Osteoblast (primary cell): ENCODE measurements at regions not wholly inside any gene's neighbourhood (a gene's known extent, or its start where the extent isn't known, plus 50 kb on each side); places are given as distances from the start of the nearest gene placed in this dataset.
A peak's percentile ranks its signal among the peaks of the same experiment; 100 is the strongest.

ENCODE experiments used
- DNase-seq: peaks from one replicate; pipeline ENCODE4 v3.0.0; 2011; ENCODE audit warnings: low spot score, mixed read lengths; ENCODE audit not compliant: insufficient read length; ENCODE audit errors: missing footprints
- H2AFZ ChIP-seq: 2 replicates; pipeline ENCODE4 v1.6.0; 2011; ENCODE audit warnings: mild to moderate bottlenecking, low read length
- H3K27ac ChIP-seq: 2 replicates; pipeline ENCODE4 v1.5.1; 2011; ENCODE audit warnings: mild to moderate bottlenecking, low read depth, low read length, moderate library complexity
- H3K27me3 ChIP-seq: 2 replicates; pipeline ENCODE4 v1.6.0; 2012; ENCODE audit warnings: mild to moderate bottlenecking, control low read depth, inconsistent platforms, low read length, moderate library complexity; ENCODE audit not compliant: insufficient read depth
- H3K36me3 ChIP-seq: 2 replicates; pipeline ENCODE4 v1.5.1; 2011; ENCODE audit warnings: mild to moderate bottlenecking, low read length, control low read depth, moderate library complexity; ENCODE audit not compliant: insufficient read depth
- H3K4me1 ChIP-seq: 2 replicates; pipeline ENCODE4 v1.5.1; 2011; ENCODE audit warnings: mild to moderate bottlenecking, low read length, control low read depth, moderate library complexity; ENCODE audit not compliant: insufficient read depth
- H3K4me2 ChIP-seq: 2 replicates; pipeline ENCODE4 v1.6.0; 2011; ENCODE audit warnings: mild to moderate bottlenecking, low read length; ENCODE audit not compliant: insufficient read depth
- H3K4me3 ChIP-seq: fragments of 200-600 bp; sonication (generic); 3 replicates; pipeline ENCODE4 v1.5.1; 2012; ENCODE audit warnings: mild to moderate bottlenecking, low read length, inconsistent platforms; ENCODE audit not compliant: insufficient read depth
- H3K79me2 ChIP-seq: 2 replicates; pipeline ENCODE4 v1.6.0; 2012; ENCODE audit warnings: mild to moderate bottlenecking, low read length, control low read depth, inconsistent platforms; ENCODE audit not compliant: insufficient read depth
- H3K9me3 ChIP-seq: 2 replicates; pipeline ENCODE4 v1.5.1; 2011; ENCODE audit warnings: low read depth, low read length, control low read depth
- H4K20me1 ChIP-seq: 2 replicates; pipeline ENCODE4 v1.6.0; 2012; ENCODE audit warnings: mild to moderate bottlenecking, low read length, control low read depth; ENCODE audit not compliant: insufficient read depth
- TF ChIP-seq, protein P1 (sequence below): IDR thresholded peaks from 2 replicates; pipeline ENCODE4 v1.5.1; 2011; ENCODE audit warnings: mild to moderate bottlenecking, low read depth, low read length, moderate library complexity; ENCODE audit errors: extremely low read depth

DNA sequence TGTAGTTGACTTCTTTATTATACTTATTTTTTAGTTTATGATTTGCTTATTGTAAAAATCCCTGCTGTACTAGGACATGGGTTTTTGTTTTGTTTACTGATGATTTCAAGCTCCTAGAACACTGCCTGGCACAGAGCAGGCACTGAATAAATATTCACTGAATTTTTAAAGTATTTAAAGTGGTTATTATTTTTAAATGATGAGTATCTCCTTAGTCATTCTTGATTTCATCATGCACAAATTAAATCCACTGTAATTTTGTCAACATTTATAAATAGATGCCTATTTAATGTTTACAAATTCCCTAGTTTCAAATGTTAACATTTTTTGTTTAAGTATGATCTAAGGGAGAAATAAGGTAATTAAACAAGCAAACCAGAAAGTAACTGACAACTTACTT lies 367.9 kb upstream of the SLIT2 start:
- Histone ChIP-seq H3K79me2 (no peaks in the 10 kb centered on the region), H3K4me2 (no peak overlapping the region), H2AFZ (no peak overlapping the region), H3K9me3 (no peaks in the 10 kb centered on the region), H3K36me3 (no peaks in the 10 kb centered on the region), H3K4me3 (no peak overlapping the region), H3K27ac (no peak overlapping the region), H3K4me1 (no peaks in the 10 kb centered on the region), H4K20me1 (no peaks in the 10 kb centered on the region), H3K27me3 (no peaks in the 10 kb centered on the region)
- TF ChIP-seq, protein P1, sequence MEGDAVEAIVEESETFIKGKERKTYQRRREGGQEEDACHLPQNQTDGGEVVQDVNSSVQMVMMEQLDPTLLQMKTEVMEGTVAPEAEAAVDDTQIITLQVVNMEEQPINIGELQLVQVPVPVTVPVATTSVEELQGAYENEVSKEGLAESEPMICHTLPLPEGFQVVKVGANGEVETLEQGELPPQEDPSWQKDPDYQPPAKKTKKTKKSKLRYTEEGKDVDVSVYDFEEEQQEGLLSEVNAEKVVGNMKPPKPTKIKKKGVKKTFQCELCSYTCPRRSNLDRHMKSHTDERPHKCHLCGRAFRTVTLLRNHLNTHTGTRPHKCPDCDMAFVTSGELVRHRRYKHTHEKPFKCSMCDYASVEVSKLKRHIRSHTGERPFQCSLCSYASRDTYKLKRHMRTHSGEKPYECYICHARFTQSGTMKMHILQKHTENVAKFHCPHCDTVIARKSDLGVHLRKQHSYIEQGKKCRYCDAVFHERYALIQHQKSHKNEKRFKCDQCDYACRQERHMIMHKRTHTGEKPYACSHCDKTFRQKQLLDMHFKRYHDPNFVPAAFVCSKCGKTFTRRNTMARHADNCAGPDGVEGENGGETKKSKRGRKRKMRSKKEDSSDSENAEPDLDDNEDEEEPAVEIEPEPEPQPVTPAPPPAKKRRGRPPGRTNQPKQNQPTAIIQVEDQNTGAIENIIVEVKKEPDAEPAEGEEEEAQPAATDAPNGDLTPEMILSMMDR: no peak
- peak; percentile 74 for DNase-seq

DNA sequence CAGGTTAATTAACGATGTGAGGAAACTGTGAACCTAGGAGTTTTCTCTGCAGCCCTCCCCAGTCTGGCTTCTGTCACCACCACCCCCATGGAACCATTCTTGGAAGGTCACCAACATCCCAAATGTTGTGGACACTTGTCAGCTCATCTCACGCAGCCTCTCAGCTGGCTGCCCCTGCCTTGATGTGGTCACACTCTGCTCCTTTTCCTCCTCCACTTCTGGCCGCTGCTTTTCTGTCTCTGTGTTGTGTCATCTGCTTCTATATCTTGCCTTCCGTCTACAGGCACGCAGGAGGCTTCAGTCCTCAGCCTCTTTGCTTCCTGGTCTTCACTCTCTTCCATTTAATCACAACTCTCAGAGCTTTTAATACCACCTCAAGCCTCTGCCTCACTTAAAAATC lies 371.5 kb upstream of the SLIT2 start:
- Histone ChIP-seq H3K4me2 (peak overlapping the region; percentile 32), H3K27me3 (no peaks in the 10 kb centered on the region), H3K9me3 (no peaks in the 10 kb centered on the region), H2AFZ (peak overlapping the region; percentile 78), H4K20me1 (no peaks in the 10 kb centered on the region), H3K79me2 (no peaks in the 10 kb centered on the region), H3K4me1 (no peaks in the 10 kb centered on the region), H3K27ac (no peak overlapping the region), H3K4me3 (no peak overlapping the region), H3K36me3 (no peaks in the 10 kb centered on the region)
- no peak for DNase-seq
- TF ChIP-seq, protein P1: no peak

DNA sequence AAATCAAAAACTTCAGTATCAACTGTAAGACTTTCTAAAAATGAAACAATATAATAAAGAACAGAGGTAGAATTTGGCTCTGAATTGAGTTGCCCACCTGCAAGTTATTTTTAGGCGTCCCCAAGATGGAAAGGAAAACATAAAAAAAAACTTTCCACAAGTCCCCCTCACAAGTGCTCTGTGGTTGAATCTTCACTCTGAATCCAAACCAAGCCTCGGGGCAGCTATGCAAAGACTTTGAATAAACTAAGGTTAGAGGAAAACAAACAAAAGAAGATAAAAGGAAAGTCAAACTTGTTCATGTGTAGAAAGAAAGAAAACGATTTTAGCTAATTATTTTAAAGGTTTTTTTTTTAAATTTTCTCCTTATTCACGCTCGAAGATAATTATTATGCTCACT lies 372.4 kb upstream of the SLIT2 start:
- no peaks in the 10 kb centered on the region for H4K20me1 ChIP-seq
- no peak overlapping the region for H3K27ac ChIP-seq
- H3K27me3 ChIP-seq: no peaks in the 10 kb centered on the region
- TF ChIP-seq, protein P1: no peak
- no peak overlapping the region for H3K4me2 ChIP-seq
- no peaks in the 10 kb centered on the region for H3K9me3 ChIP-seq
- DNase-seq: no peak
- H3K36me3 ChIP-seq: no peaks in the 10 kb centered on the region
- no peaks in the 10 kb centered on the region for H3K4me1 ChIP-seq
- H2AFZ ChIP-seq: no peak overlapping the region
- no peak overlapping the region for H3K4me3 ChIP-seq
- H3K79me2 ChIP-seq: no peaks in the 10 kb centered on the region

DNA sequence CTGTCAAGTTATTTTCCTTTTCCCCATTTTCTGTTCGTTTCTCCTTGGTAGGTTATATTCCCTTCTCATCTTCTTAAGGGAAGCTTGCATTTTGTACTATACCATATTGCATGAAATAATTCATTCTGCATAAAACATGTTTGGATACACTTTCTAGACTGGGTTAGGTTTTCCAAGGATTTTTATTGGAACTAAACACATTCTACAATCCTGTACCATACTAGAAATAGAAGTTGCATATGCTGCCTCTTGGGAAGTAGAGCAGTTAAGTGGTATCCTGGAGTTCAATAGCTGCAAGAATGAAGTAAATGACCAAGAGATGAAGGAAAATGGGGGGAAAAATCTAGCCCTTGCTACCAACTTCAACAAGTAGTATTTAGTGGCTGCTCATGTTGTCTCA lies 393.7 kb upstream of the SLIT2 start:
- no peaks in the 10 kb centered on the region for H3K4me1 ChIP-seq
- no peak overlapping the region for H3K4me2 ChIP-seq
- H3K27me3 ChIP-seq: no peaks in the 10 kb centered on the region
- no peak overlapping the region for H3K4me3 ChIP-seq
- no peak overlapping the region for H2AFZ ChIP-seq
- no peaks in the 10 kb centered on the region for H3K36me3 ChIP-seq
- H3K9me3 ChIP-seq: no peaks in the 10 kb centered on the region
- H3K27ac ChIP-seq: no peak overlapping the region
- DNase-seq: no peak
- TF ChIP-seq, protein P1: no peak
- no peaks in the 10 kb centered on the region for H3K79me2 ChIP-seq
- H4K20me1 ChIP-seq: no peaks in the 10 kb centered on the region
